ENCODE measurements at regions not wholly inside any gene's neighbourhood (a gene's known extent, or its start where the extent isn't known, plus 50 kb on each side); places are given as distances from the start of the nearest gene placed in this dataset.

- TF ChIP-seq EZH2 (IDR thresholded peaks at IDR 0.05; ENCODE audit: low read length): no peak
- TF ChIP-seq, protein P1, sequence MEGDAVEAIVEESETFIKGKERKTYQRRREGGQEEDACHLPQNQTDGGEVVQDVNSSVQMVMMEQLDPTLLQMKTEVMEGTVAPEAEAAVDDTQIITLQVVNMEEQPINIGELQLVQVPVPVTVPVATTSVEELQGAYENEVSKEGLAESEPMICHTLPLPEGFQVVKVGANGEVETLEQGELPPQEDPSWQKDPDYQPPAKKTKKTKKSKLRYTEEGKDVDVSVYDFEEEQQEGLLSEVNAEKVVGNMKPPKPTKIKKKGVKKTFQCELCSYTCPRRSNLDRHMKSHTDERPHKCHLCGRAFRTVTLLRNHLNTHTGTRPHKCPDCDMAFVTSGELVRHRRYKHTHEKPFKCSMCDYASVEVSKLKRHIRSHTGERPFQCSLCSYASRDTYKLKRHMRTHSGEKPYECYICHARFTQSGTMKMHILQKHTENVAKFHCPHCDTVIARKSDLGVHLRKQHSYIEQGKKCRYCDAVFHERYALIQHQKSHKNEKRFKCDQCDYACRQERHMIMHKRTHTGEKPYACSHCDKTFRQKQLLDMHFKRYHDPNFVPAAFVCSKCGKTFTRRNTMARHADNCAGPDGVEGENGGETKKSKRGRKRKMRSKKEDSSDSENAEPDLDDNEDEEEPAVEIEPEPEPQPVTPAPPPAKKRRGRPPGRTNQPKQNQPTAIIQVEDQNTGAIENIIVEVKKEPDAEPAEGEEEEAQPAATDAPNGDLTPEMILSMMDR (optimal IDR thresholded peaks at IDR 0.05 in 1 of 3, IDR thresholded peaks at IDR 0.05 in 1 of 3, conservative IDR thresholded peaks at IDR 0.05 in 1 of 3; ENCODE audit: extremely low read depth in 1 of 3, insufficient read depth in 2 of 3, low read length in 3 of 3): peak; percentile 30 to 54 (median 35)
Observed at GRCh38 chr4:148998719-148999118, 556.5 kb upstream of the NR3C2 start.
